ENCODE measurements at regions not wholly inside any gene's neighbourhood (a gene's known extent, or its start where the extent isn't known, plus 50 kb on each side); places are given as distances from the start of the nearest gene placed in this dataset.

DNA sequence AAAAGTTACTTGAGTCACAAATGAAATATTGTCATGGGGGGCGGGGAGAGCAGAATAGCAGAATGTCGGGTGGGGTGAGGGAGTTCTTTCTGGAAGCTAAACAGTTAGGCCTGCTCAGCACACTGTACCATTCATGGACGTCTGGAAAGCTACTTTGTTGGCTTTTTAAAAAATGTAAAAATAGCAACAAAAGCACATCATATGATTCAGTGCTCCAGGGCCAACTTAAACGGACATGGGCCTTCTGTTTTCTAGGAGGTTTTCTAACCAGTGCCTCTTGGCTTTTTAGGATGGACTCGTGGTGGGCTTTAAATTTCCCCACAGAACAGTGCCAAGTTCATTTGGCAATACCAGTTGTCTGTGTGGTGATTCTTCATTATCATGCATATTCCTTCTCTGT is 57.4 kb upstream of the CLCN4 start:
- TF ChIP-seq POLR2A (IDR thresholded peaks at IDR 0.05) = no peak
- TF ChIP-seq, protein P1, sequence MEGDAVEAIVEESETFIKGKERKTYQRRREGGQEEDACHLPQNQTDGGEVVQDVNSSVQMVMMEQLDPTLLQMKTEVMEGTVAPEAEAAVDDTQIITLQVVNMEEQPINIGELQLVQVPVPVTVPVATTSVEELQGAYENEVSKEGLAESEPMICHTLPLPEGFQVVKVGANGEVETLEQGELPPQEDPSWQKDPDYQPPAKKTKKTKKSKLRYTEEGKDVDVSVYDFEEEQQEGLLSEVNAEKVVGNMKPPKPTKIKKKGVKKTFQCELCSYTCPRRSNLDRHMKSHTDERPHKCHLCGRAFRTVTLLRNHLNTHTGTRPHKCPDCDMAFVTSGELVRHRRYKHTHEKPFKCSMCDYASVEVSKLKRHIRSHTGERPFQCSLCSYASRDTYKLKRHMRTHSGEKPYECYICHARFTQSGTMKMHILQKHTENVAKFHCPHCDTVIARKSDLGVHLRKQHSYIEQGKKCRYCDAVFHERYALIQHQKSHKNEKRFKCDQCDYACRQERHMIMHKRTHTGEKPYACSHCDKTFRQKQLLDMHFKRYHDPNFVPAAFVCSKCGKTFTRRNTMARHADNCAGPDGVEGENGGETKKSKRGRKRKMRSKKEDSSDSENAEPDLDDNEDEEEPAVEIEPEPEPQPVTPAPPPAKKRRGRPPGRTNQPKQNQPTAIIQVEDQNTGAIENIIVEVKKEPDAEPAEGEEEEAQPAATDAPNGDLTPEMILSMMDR (IDR thresholded peaks at IDR 0.05) = no peak
